ENCODE measurements at regions not wholly inside any gene's neighbourhood (a gene's known extent, or its start where the extent isn't known, plus 50 kb on each side); places are given as distances from the start of the nearest gene placed in this dataset.

GRCh38 chr12:131345521-131346436 is 365.1 kb upstream of the SFSWAP start (continued):
- no peak for TF ChIP-seq CHD7 (IDR thresholded peaks at IDR 0.05; ENCODE audit: insufficient replicate concordance, low read length)
- no peak for TF ChIP-seq CEBPB (IDR thresholded peaks at IDR 0.05; ENCODE audit: low read depth, low read length)
- no peak for TF ChIP-seq CHD1 (IDR thresholded peaks at IDR 0.05; ENCODE audit: low read depth, low read length)
- no peak for TF ChIP-seq TEAD4 (IDR thresholded peaks at IDR 0.05; ENCODE audit: low read depth, low read length)
- TF ChIP-seq MAFK (IDR thresholded peaks at IDR 0.05; ENCODE audit: low read depth, low read length), result no peak
- no peak for TF ChIP-seq SP1 (IDR thresholded peaks at IDR 0.05; ENCODE audit: low read depth, low read length)

Data from H1 (cell line).